ENCODE measurements at regions not wholly inside any gene's neighbourhood (a gene's known extent, or its start where the extent isn't known, plus 50 kb on each side); places are given as distances from the start of the nearest gene placed in this dataset.

DNA sequence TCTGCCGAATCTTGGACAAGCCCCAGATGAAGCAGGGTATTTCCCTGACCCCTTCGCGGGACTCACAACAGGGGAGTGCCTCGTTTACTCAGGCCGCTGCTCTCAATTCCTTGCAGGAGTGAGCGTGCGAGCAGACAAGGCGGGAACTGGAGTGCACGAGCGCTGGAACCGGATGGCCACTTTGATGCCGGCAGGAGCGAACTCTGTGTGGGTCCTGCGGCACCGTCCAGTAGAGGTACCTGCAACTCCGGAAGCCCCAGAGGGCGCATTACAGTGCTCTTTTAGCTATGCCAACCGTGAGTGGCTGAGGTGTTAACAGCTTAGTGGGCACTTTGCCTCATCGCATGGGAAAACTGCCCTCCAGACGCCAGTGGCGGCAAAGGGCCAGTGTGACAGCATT, 182.3 kb upstream of the ANO3 start:
- no peaks in the 10 kb centered on the region for H3K9me3 ChIP-seq (ENCODE audit: low read depth, low read length, poor library complexity, severe bottlenecking)
- CTCF ChIA-PET = no interaction called here
- TF ChIP-seq CTCF (conservative IDR thresholded peaks at IDR 0.05; ENCODE audit: low read depth, low read length) = no peak
- H3K4me1 ChIP-seq (ENCODE audit: insufficient read depth, low read length, poor library complexity, severe bottlenecking) = no peaks in the 10 kb centered on the region
- H3K36me3 ChIP-seq (ENCODE audit: insufficient read depth, low read length, poor library complexity, severe bottlenecking) = no peaks in the 10 kb centered on the region
- POLR2A ChIA-PET (ENCODE audit: low non-redundant PET) = no interaction called here
- DNase-seq (ENCODE audit: low spot score) = no peak
- no TSS peak for BruUV-seq (replicated peaks)
- no peaks in the 10 kb centered on the region for H3K27me3 ChIP-seq (replicated peaks; ENCODE audit: insufficient read depth, low read depth, low read length, poor library complexity)
- intact Hi-C loops (cut with micrococcal nuclease; ENCODE audit: unreplicated experiment) = no loop called here
- no peak overlapping the region for H3K27ac ChIP-seq (ENCODE audit: low read depth, low read length, poor library complexity, severe bottlenecking)
- no peak overlapping the region for H3K4me3 ChIP-seq (ENCODE audit: low read depth, low read length, poor library complexity, severe bottlenecking)

- BruUV-seq (replicated peaks) = no TSS peak
- H3K4me3 ChIP-seq (ENCODE audit: low read depth, low read length, poor library complexity, severe bottlenecking) = no peak overlapping the region
- TF ChIP-seq CTCF (conservative IDR thresholded peaks at IDR 0.05; ENCODE audit: low read depth, low read length) (no peak), EZH2 (IDR thresholded peaks at IDR 0.05; ENCODE audit: borderline replicate concordance, low read depth, low read length, poor library complexity, severe bottlenecking) (no peak)
- H3K36me3 ChIP-seq (ENCODE audit: insufficient read depth, low read length, poor library complexity, severe bottlenecking) = no peaks in the 10 kb centered on the region
- intact Hi-C loops (cut with micrococcal nuclease; ENCODE audit: unreplicated experiment) = no loop called here
- no peaks in the 10 kb centered on the region for H3K9me3 ChIP-seq (ENCODE audit: low read depth, low read length, poor library complexity, severe bottlenecking)
- ChIA-PET CTCF (no interaction called here), POLR2A (ENCODE audit: low non-redundant PET) (no interaction called here)
- H3K4me1 ChIP-seq (ENCODE audit: insufficient read depth, low read length, poor library complexity, severe bottlenecking) = no peaks in the 10 kb centered on the region
- no peak for DNase-seq (ENCODE audit: low spot score)
- no peak overlapping the region for H3K27ac ChIP-seq (ENCODE audit: low read depth, low read length, poor library complexity, severe bottlenecking)
- H3K27me3 ChIP-seq (replicated peaks; ENCODE audit: insufficient read depth, low read depth, low read length, poor library complexity) = no peaks in the 10 kb centered on the region
Measured at GRCh38 chr11:26150031-26150430, 181.9 kb upstream of the ANO3 start.

DNA sequence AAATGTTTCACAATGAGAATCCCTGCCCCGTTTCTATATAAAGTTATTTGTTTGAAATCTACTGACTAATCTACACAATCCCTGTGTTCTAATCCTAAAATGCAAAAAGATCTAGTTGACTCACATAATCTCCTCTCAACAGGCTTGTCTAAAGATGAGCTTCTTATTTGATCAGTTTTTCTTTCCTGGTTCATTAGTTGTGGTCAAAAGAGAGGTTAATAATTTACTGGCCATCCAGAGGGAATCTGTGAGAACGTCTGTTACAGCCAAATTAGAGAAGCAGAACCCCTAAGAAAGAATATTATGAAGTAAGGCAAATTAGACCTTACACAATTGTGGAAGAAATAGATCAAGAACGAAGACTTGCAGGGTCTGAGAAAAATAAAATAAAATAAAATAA, 173.7 kb upstream of the ANO3 start:
- H3K4me1 ChIP-seq (ENCODE audit: insufficient read depth, low read length, poor library complexity, severe bottlenecking) = no peaks in the 10 kb centered on the region
- no peaks in the 10 kb centered on the region for H3K9me3 ChIP-seq (ENCODE audit: low read depth, low read length, poor library complexity, severe bottlenecking)
- CTCF ChIA-PET = no interaction called here
- no peak for DNase-seq (ENCODE audit: low spot score)
- no TSS peak for BruUV-seq (replicated peaks)
- intact Hi-C loops (cut with micrococcal nuclease; ENCODE audit: unreplicated experiment) = no loop called here
- no peaks in the 10 kb centered on the region for H3K27me3 ChIP-seq (replicated peaks; ENCODE audit: insufficient read depth, low read depth, low read length, poor library complexity)
- H3K27ac ChIP-seq (ENCODE audit: low read depth, low read length, poor library complexity, severe bottlenecking) = no peak overlapping the region
- POLR2A ChIA-PET (ENCODE audit: low non-redundant PET) = no interaction called here
- H3K36me3 ChIP-seq (ENCODE audit: insufficient read depth, low read length, poor library complexity, severe bottlenecking) = no peaks in the 10 kb centered on the region
- no peak for TF ChIP-seq CTCF (conservative IDR thresholded peaks at IDR 0.05; ENCODE audit: low read depth, low read length)
- TF ChIP-seq EZH2 (IDR thresholded peaks at IDR 0.05; ENCODE audit: borderline replicate concordance, low read depth, low read length, poor library complexity, severe bottlenecking) = no peak
- H3K4me3 ChIP-seq (ENCODE audit: low read depth, low read length, poor library complexity, severe bottlenecking) = no peak overlapping the region
